SU-DHL-6 (cell line): ENCODE measurements at regions not wholly inside any gene's neighbourhood (a gene's known extent, or its start where the extent isn't known, plus 50 kb on each side); places are given as distances from the start of the nearest gene placed in this dataset.
"Not testable (repeated sequence)": the region's sequence is repeated elsewhere in the genome, so short reads cannot be mapped to it uniquely, and the experiment has no call there.

Source experiments
- H2AFZ ChIP-seq: fragments of 200-600 bp; sonication (generic); 2 replicates; pipeline ENCODE4 v1.6.1; 2014; ENCODE audit warnings: low read depth, mild to moderate bottlenecking, moderate library complexity, mixed read lengths, antibody characterized with exemption, low read length; ENCODE audit not compliant: severe bottlenecking
- H3F3A ChIP-seq: fragments of 200-600 bp; shearing (Covaris generic); 2 replicates; pipeline ENCODE4 v1.6.0; 2016; ENCODE audit warnings: antibody characterized with exemption, mild to moderate bottlenecking; ENCODE audit not compliant: insufficient read depth
- H3K27ac ChIP-seq: fragments of 200-600 bp; sonication (generic); 2 replicates; pipeline ENCODE4 v1.5.1; 2016; ENCODE audit warnings: low read depth, mild to moderate bottlenecking, low read length, moderate library complexity, mixed read lengths
- H3K27me3 ChIP-seq: fragments of 200-600 bp; sonication (generic), shearing (Covaris generic); 2 replicates; pipeline ENCODE4 v1.6.0; 2014; ENCODE audit warnings: mild to moderate bottlenecking, low read length
- H3K36me3 ChIP-seq: fragments of 200-600 bp; sonication (generic); 2 replicates; pipeline ENCODE4 v1.6.1; 2014; ENCODE audit warnings: mild to moderate bottlenecking, low read length, mixed read lengths
- H3K4me2 ChIP-seq: fragments of 300-600, 200-600 bp; shearing (Covaris generic), sonication (generic); 2 replicates; pipeline ENCODE4 v1.6.0; 2014; ENCODE audit warnings: low read length, low read depth, mild to moderate bottlenecking; ENCODE audit not compliant: poor library complexity, severe bottlenecking
- H3K4me3 ChIP-seq: fragments of 200-600 bp; sonication (generic); 2 replicates; pipeline ENCODE4 v1.5.1; 2014; ENCODE audit warnings: antibody characterized with exemption, low read length, mild to moderate bottlenecking, mixed read lengths; ENCODE audit not compliant: insufficient read depth, poor library complexity, severe bottlenecking
- H3K79me2 ChIP-seq: fragments of 200-600 bp; sonication (generic); 2 replicates; pipeline ENCODE4 v1.6.1; 2014; ENCODE audit warnings: mild to moderate bottlenecking, low read length, moderate library complexity; ENCODE audit not compliant: insufficient read depth
- H3K9ac ChIP-seq: fragments of 200-600 bp; sonication (generic); 2 replicates; pipeline ENCODE4 v1.7.0; 2014; ENCODE audit warnings: mild to moderate bottlenecking, low read length
- H3K9me2 ChIP-seq: fragments of 200-600 bp; sonication (generic); replicated peaks from 2 replicates; pipeline ENCODE4 v1.6.1; 2014; ENCODE audit warnings: low read length; ENCODE audit not compliant: insufficient read depth
- H3K9me3 ChIP-seq: fragments of 200-600 bp; sonication (generic); 2 replicates; pipeline ENCODE4 v1.6.1; 2014; ENCODE audit warnings: low read length, mixed read lengths; ENCODE audit not compliant: insufficient read depth
- H4K20me1 ChIP-seq: fragments of 200-600 bp; sonication (generic); 2 replicates; pipeline ENCODE4 v1.6.1; 2014; ENCODE audit warnings: low read depth, mild to moderate bottlenecking, antibody characterized with exemption, low read length, moderate library complexity, mixed read lengths
- CTCF ChIP-seq: fragments of 200-600 bp; sonication (generic); IDR thresholded peaks from one replicate; pipeline ENCODE4 v1.5.1; 2017; ENCODE audit warnings: antibody characterized with exemption, mild to moderate bottlenecking, low read length, moderate library complexity; ENCODE audit not compliant: insufficient read depth, poor library complexity, severe bottlenecking
- EZH2phosphoT487 ChIP-seq: fragments of 200-600 bp; sonication (generic), shearing (Covaris generic); conservative IDR thresholded peaks from 2 replicates; pipeline ENCODE4 v1.6.1; 2018; ENCODE audit warnings: mild to moderate bottlenecking, antibody characterized with exemption, low read length, moderate library complexity, mixed read lengths

- H3K4me2 ChIP-seq: no peak overlapping the region
- H4K20me1 ChIP-seq: no peaks in the 10 kb centered on the region
- H3K9me2 ChIP-seq: no peaks in the 10 kb centered on the region
- H3K79me2 ChIP-seq: no peaks in the 10 kb centered on the region
- H3F3A ChIP-seq: no peaks in the 10 kb centered on the region
- H3K9ac ChIP-seq: no peak overlapping the region
- no peaks in the 10 kb centered on the region for H3K27me3 ChIP-seq
- H3K9me3 ChIP-seq: no peaks in the 10 kb centered on the region
- TF ChIP-seq EZH2phosphoT487 (no peak), CTCF (no peak)
- H2AFZ ChIP-seq: no peak overlapping the region
- H3K36me3 ChIP-seq: no peaks in the 10 kb centered on the region
- no peak overlapping the region for H3K4me3 ChIP-seq
- no peak overlapping the region for H3K27ac ChIP-seq
Observed at GRCh38 chr18:45342166-45342565, 273.1 kb upstream of the SLC14A2 start.

- no peak overlapping the region for H3K9ac ChIP-seq
- no peaks in the 10 kb centered on the region for H3K27me3 ChIP-seq
- H3K4me2 ChIP-seq: no peak overlapping the region
- H2AFZ ChIP-seq: no peak overlapping the region
- H3K9me2 ChIP-seq: no peaks in the 10 kb centered on the region
- no peaks in the 10 kb centered on the region for H3F3A ChIP-seq
- H3K9me3 ChIP-seq: no peaks in the 10 kb centered on the region
- H3K27ac ChIP-seq: no peak overlapping the region
- TF ChIP-seq EZH2phosphoT487: no peak
- no peak for TF ChIP-seq CTCF
- no peak overlapping the region for H3K4me3 ChIP-seq
- H3K36me3 ChIP-seq: no peaks in the 10 kb centered on the region
- H4K20me1 ChIP-seq: no peaks in the 10 kb centered on the region
- H3K79me2 ChIP-seq: no peaks in the 10 kb centered on the region
Observed at GRCh38 chr18:45342653-45343052, 272.6 kb upstream of the SLC14A2 start.

- Histone ChIP-seq H2AFZ (no peak overlapping the region), H3K9ac (no peak overlapping the region), H3K4me3 (no peak overlapping the region), H3F3A (no peaks in the 10 kb centered on the region), H3K79me2 (no peaks in the 10 kb centered on the region), H3K4me2 (no peak overlapping the region), H3K27ac (no peak overlapping the region), H3K9me3 (no peaks in the 10 kb centered on the region), H4K20me1 (no peaks in the 10 kb centered on the region), H3K27me3 (no peaks in the 10 kb centered on the region), H3K36me3 (no peaks in the 10 kb centered on the region), H3K9me2 (no peaks in the 10 kb centered on the region)
- TF ChIP-seq CTCF (no peak), EZH2phosphoT487 (no peak)
Observed at GRCh38 chr18:45343365-45343764, 271.9 kb upstream of the SLC14A2 start.

GRCh38 chr18:45344680-45345079 is 270.6 kb upstream of the SLC14A2 start:
- not testable (repeated sequence) for H3K9me2 ChIP-seq

More at GRCh38 chr18:45344680-45345079, 270.6 kb upstream of the SLC14A2 start:
- H2AFZ ChIP-seq, H3K9ac ChIP-seq, H3K79me2 ChIP-seq, H4K20me1 ChIP-seq, H3F3A ChIP-seq, H3K9me3 ChIP-seq, H3K4me2 ChIP-seq, H3K36me3 ChIP-seq, H3K4me3 ChIP-seq, H3K27me3 ChIP-seq, H3K27ac ChIP-seq: not testable (repeated sequence)
